H54 (cell line): ENCODE measurements at regions not wholly inside any gene's neighbourhood (a gene's known extent, or its start where the extent isn't known, plus 50 kb on each side); places are given as distances from the start of the nearest gene placed in this dataset.

Experiments used
- DNase-seq: peaks from one replicate; pipeline ENCODE4 v3.0.0; 2011; ENCODE audit warnings: low spot score, mixed read lengths; ENCODE audit not compliant: insufficient read length
- FAIRE-seq: peaks from 3 replicates; lab custom pipeline; 2011; peaks lifted over from hg19 to GRCh38; lab: Jason Lieb, UNC
- POLR2A ChIP-seq: IDR thresholded peaks from 2 replicates; pipeline ENCODE4 v1.6.1; 2011; ENCODE audit warnings: low read depth, mild to moderate bottlenecking, low read length

- no peak for FAIRE-seq
- DNase-seq: no peak
- TF ChIP-seq POLR2A: no peak
Observed at GRCh38 chr9:89880161-89880560, 275.3 kb downstream of the GADD45G start.

- no peak for TF ChIP-seq POLR2A
- no peak for DNase-seq
- FAIRE-seq: no peak
Observed at GRCh38 chr9:89880721-89881120, 275.9 kb downstream of the GADD45G start.

- no peak for FAIRE-seq
Observed at GRCh38 chr9:89881431-89881830, 276.6 kb downstream of the GADD45G start.

GRCh38 chr9:89882930-89883361 is 278.1 kb downstream of the GADD45G start:
- DNase-seq: no peak
- no peak for TF ChIP-seq POLR2A
- FAIRE-seq: no peak

More at GRCh38 chr9:89881431-89881830, 276.6 kb downstream of the GADD45G start:
- TF ChIP-seq POLR2A: no peak
- DNase-seq: no peak

GRCh38 chr9:89883401-89884341 is 278.9 kb downstream of the GADD45G start:
- FAIRE-seq (no peak), DNase-seq (no peak)
- TF ChIP-seq POLR2A: no peak

- DNase-seq (no peak), FAIRE-seq (no peak)
- TF ChIP-seq POLR2A: no peak
Observed at GRCh38 chr9:89884356-89885083, 279.7 kb downstream of the GADD45G start.

- FAIRE-seq (no peak), DNase-seq (no peak)
- TF ChIP-seq POLR2A: no peak
Observed at GRCh38 chr9:89885156-89885555, 280.3 kb downstream of the GADD45G start.

- no peak for TF ChIP-seq POLR2A
- FAIRE-seq: no peak
- no peak for DNase-seq
Observed at GRCh38 chr9:89886281-89886700, 281.5 kb downstream of the GADD45G start.

GRCh38 chr9:89887286-89887685 is 282.5 kb downstream of the GADD45G start:
- DNase-seq (no peak), FAIRE-seq (no peak)
- no peak for TF ChIP-seq POLR2A

- no peak for FAIRE-seq
- no peak for TF ChIP-seq POLR2A
- DNase-seq: no peak
Observed at GRCh38 chr9:89888233-89888632, 283.4 kb downstream of the GADD45G start.

- FAIRE-seq: no peak
- DNase-seq: no peak
- TF ChIP-seq POLR2A: no peak
Observed at GRCh38 chr9:89888677-89889076, 283.9 kb downstream of the GADD45G start.

GRCh38 chr9:89889865-89890264 is 285.1 kb downstream of the GADD45G start:
- TF ChIP-seq POLR2A: no peak
- FAIRE-seq (no peak), DNase-seq (no peak)

- DNase-seq: no peak
- no peak for TF ChIP-seq POLR2A
- FAIRE-seq: no peak
Observed at GRCh38 chr9:89890326-89890980, 285.6 kb downstream of the GADD45G start.

GRCh38 chr9:89891221-89891590 is 286.4 kb downstream of the GADD45G start:
- no peak for FAIRE-seq
- TF ChIP-seq POLR2A: no peak
- no peak for DNase-seq
